H9 (cell line): ENCODE measurements at regions not wholly inside any gene's neighbourhood (a gene's known extent, or its start where the extent isn't known, plus 50 kb on each side); places are given as distances from the start of the nearest gene placed in this dataset.

Source experiments
- DNase-seq: peaks from one replicate; pipeline ENCODE4 v3.0.0-alpha.2; 2017
- H2AFZ ChIP-seq: one replicate; pipeline ENCODE4 v1.6.1; 2013; ENCODE audit warnings: mild to moderate bottlenecking, low read length, control low read depth, moderate library complexity
- H2AK5ac ChIP-seq: 2 replicates; pipeline ENCODE4 v1.6.1; 2013; ENCODE audit warnings: low read length, control low read depth, mixed read lengths; ENCODE audit not compliant: insufficient read length
- H2BK120ac ChIP-seq: one replicate; pipeline ENCODE4 v1.6.1; 2013; ENCODE audit warnings: low read depth, mild to moderate bottlenecking, low read length, control low read depth, inconsistent platforms; ENCODE audit not compliant: poor library complexity, severe bottlenecking
- H2BK12ac ChIP-seq: 2 replicates; pipeline ENCODE4 v1.6.1; 2013; ENCODE audit warnings: low read length, control low read depth, mixed read lengths, low read depth; ENCODE audit not compliant: insufficient read length
- H2BK15ac ChIP-seq: 2 replicates; pipeline ENCODE4 v1.6.1; 2013; ENCODE audit warnings: low read depth, low read length, control low read depth
- H2BK20ac ChIP-seq: one replicate; pipeline ENCODE4 v1.6.1; 2013; ENCODE audit warnings: low read depth, mild to moderate bottlenecking, low read length, control low read depth, inconsistent platforms; ENCODE audit not compliant: poor library complexity, severe bottlenecking
- H2BK5ac ChIP-seq: 2 replicates; pipeline ENCODE4 v1.6.1; 2013; ENCODE audit warnings: low read length, control low read depth, mixed read lengths; ENCODE audit not compliant: insufficient read length
- H3K14ac ChIP-seq: 2 replicates; pipeline ENCODE4 v1.6.1; 2013; ENCODE audit warnings: low read length, control low read depth; ENCODE audit not compliant: insufficient read depth
- H3K18ac ChIP-seq: 2 replicates; pipeline ENCODE4 v1.6.1; 2013; ENCODE audit warnings: low read depth, mild to moderate bottlenecking, mixed read lengths, low read length, control low read depth; ENCODE audit not compliant: insufficient read length
- H3K23ac ChIP-seq: 2 replicates; pipeline ENCODE4 v1.6.1; 2013; ENCODE audit warnings: low read length, control low read depth, mixed read lengths, low read depth; ENCODE audit not compliant: insufficient read length
- H3K23me2 ChIP-seq: 2 replicates; pipeline ENCODE4 v1.6.1; 2013; ENCODE audit warnings: low read depth, mild to moderate bottlenecking, mixed read lengths, low read length, control low read depth; ENCODE audit not compliant: insufficient read length, poor library complexity, severe bottlenecking
- H3K27ac ChIP-seq: 2 replicates; pipeline ENCODE4 v1.5.1; 2013; ENCODE audit warnings: low read length, control low read depth, mixed read lengths, low read depth; ENCODE audit not compliant: insufficient read length
- H3K27me3 ChIP-seq: 2 replicates; pipeline ENCODE4 v1.6.1; 2013; ENCODE audit warnings: low read length, control low read depth, inconsistent platforms; ENCODE audit not compliant: insufficient read depth
- H3K4ac ChIP-seq: 2 replicates; pipeline ENCODE4 v1.6.1; 2013; ENCODE audit warnings: low read depth, mild to moderate bottlenecking, control low read depth, inconsistent platforms, low read length, moderate library complexity
- H3K4me1 ChIP-seq: 2 replicates; pipeline ENCODE4 v1.6.1; 2013; ENCODE audit warnings: low read length, control low read depth, inconsistent platforms; ENCODE audit not compliant: insufficient read depth
- H3K4me2 ChIP-seq: 2 replicates; pipeline ENCODE4 v1.6.1; 2013; ENCODE audit warnings: low read length, control low read depth, mixed read lengths; ENCODE audit not compliant: insufficient read length, insufficient read depth
- H3K56ac ChIP-seq: 2 replicates; pipeline ENCODE4 v1.6.1; 2013; ENCODE audit warnings: low read depth, mild to moderate bottlenecking, mixed read lengths, low read length, control low read depth; ENCODE audit not compliant: insufficient read length
- H3K79me1 ChIP-seq: 2 replicates; pipeline ENCODE4 v1.6.1; 2013; ENCODE audit warnings: low read depth, mild to moderate bottlenecking, moderate library complexity, low read length, control low read depth, inconsistent platforms; ENCODE audit not compliant: insufficient read depth, poor library complexity, severe bottlenecking
- H3K79me2 ChIP-seq: 2 replicates; pipeline ENCODE4 v1.6.1; 2013; ENCODE audit warnings: low read length, control low read depth, inconsistent platforms; ENCODE audit not compliant: insufficient read depth
- H3K9ac ChIP-seq: 2 replicates; pipeline ENCODE4 v1.6.1; 2013; ENCODE audit warnings: low read length, control low read depth, mixed read lengths; ENCODE audit not compliant: insufficient read length; ENCODE audit errors: extremely low read depth
- H3K9me3 ChIP-seq: one replicate; pipeline ENCODE4 v1.6.1; 2013; ENCODE audit warnings: low read depth, low read length, inconsistent platforms; ENCODE audit not compliant: control insufficient read depth
- H3T11ph ChIP-seq: one replicate; pipeline ENCODE4 v1.6.1; 2013; ENCODE audit warnings: mild to moderate bottlenecking, low read length, control low read depth, inconsistent platforms
- H4K20me1 ChIP-seq: one replicate; pipeline ENCODE4 v1.6.1; 2013; ENCODE audit not compliant: control insufficient read depth, insufficient read length, insufficient read depth
- H4K5ac ChIP-seq: 2 replicates; pipeline ENCODE4 v1.6.1; 2013; ENCODE audit warnings: low read depth, mild to moderate bottlenecking, mixed read lengths, low read length, control low read depth; ENCODE audit not compliant: insufficient read length
- H4K8ac ChIP-seq: replicated peaks from 2 replicates; pipeline ENCODE4 v1.6.1; 2013; ENCODE audit warnings: low read length, control low read depth, mixed read lengths, low read depth; ENCODE audit not compliant: insufficient read length
- H4K91ac ChIP-seq: 2 replicates; pipeline ENCODE4 v1.6.1; 2013; ENCODE audit warnings: low read depth, mild to moderate bottlenecking, moderate library complexity, mixed read lengths, low read length, control low read depth; ENCODE audit not compliant: insufficient read length
- H3K27ac Mint-ChIP-seq, 3 experiments: 2 replicates in 2 of 3; 3 replicates in 1 of 3; pipeline ENCODE4 v1.8.0; 2020 to 2021; ENCODE audit warnings: mixed read lengths in 3 of 3, mild to moderate bottlenecking in 1 of 3, moderate library complexity in 1 of 3
- H3K27me3 Mint-ChIP-seq: 2 replicates; pipeline ENCODE4 v1.8.0; 2021; ENCODE audit warnings: low read depth, mild to moderate bottlenecking, moderate library complexity, mixed read lengths
- H3K36me3 Mint-ChIP-seq, 3 experiments: 2 replicates in 2 of 3; 3 replicates in 1 of 3; pipeline ENCODE4 v1.8.0; 2020 to 2021; ENCODE audit warnings: low read depth in 3 of 3, mixed read lengths in 3 of 3; ENCODE audit not compliant: insufficient read depth in 1 of 3
- H3K4me1 Mint-ChIP-seq, 2 experiments: 2 replicates each; pipeline ENCODE4 v1.8.0; 2020; ENCODE audit warnings: mixed read lengths in 2 of 2
- H3K4me3 Mint-ChIP-seq, 2 experiments: 2 replicates in 1 of 2; 3 replicates in 1 of 2; pipeline ENCODE4 v1.8.0; 2020 to 2021; ENCODE audit warnings: mild to moderate bottlenecking in 2 of 2, mixed read lengths in 2 of 2, moderate library complexity in 1 of 2
- H3K9me3 Mint-ChIP-seq, 2 experiments: 2 replicates in 1 of 2; 3 replicates in 1 of 2; pipeline ENCODE4 v1.8.0; 2020; ENCODE audit warnings: mild to moderate bottlenecking in 2 of 2, mixed read lengths in 2 of 2, moderate library complexity in 1 of 2
- WGBS: extraction: QIAGEN DNeasy Blood & Tissue Kit; methylation state at CpG from one replicate; pipeline ENCODE4 v1.1.7; 2013; ENCODE audit warnings: missing lambda C conversion rate, low lambda C conversion rate, mixed read lengths; ENCODE audit not compliant: insufficient read length; ENCODE audit errors: extremely low coverage; 5-methylcytosine and 5-hydroxymethylcytosine counted together
- TF ChIP-seq, protein P1 (sequence below): fragments of 200-600 bp; sonication (generic); conservative IDR thresholded peaks from 3 replicates; pipeline ENCODE4 v1.8.0; 2021; ENCODE audit warnings: antibody characterized with exemption, mild to moderate bottlenecking

DNA sequence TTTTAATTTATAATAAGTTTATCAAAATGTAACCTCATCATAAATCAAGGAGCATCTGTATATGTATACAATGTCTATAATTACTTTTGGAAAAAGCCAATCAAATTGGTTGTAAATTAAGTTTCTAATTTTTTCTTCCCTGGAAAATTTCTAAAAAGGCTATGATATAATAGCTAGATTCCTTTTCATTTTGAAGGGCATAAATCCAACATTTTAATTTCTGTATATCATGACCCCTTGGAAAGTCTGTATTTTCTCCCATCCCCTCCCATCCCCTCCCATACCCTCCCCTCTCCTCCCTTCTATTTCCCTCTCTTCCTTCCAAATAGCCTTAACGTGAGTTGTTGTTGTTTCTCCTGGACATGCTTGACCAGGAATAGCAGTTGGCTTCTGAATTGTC lies 247.1 kb upstream of the FSTL5 start:
- Mint-ChIP-seq H3K27me3 (no peaks in the 10 kb centered on the region), H3K4me1 (no peaks in the 10 kb centered on the region), H3K27ac (no peak overlapping the region), H3K9me3 (no peaks in the 10 kb centered on the region; a peak in 2 of 5 replicates), H3K4me3 (no peak overlapping the region), H3K36me3 (no peaks in the 10 kb centered on the region)
- no peaks in the 10 kb centered on the region for H3K4me1 ChIP-seq
- no peaks in the 10 kb centered on the region for H3K79me1 ChIP-seq
- DNase-seq: no peak
- H3T11ph ChIP-seq: no peak overlapping the region
- H2BK15ac ChIP-seq: no peak overlapping the region
- H3K9ac ChIP-seq: no peak overlapping the region
- no peaks in the 10 kb centered on the region for H3K9me3 ChIP-seq
- no peaks in the 10 kb centered on the region for H3K27me3 ChIP-seq
- H4K8ac ChIP-seq: no peak overlapping the region
- TF ChIP-seq, protein P1, sequence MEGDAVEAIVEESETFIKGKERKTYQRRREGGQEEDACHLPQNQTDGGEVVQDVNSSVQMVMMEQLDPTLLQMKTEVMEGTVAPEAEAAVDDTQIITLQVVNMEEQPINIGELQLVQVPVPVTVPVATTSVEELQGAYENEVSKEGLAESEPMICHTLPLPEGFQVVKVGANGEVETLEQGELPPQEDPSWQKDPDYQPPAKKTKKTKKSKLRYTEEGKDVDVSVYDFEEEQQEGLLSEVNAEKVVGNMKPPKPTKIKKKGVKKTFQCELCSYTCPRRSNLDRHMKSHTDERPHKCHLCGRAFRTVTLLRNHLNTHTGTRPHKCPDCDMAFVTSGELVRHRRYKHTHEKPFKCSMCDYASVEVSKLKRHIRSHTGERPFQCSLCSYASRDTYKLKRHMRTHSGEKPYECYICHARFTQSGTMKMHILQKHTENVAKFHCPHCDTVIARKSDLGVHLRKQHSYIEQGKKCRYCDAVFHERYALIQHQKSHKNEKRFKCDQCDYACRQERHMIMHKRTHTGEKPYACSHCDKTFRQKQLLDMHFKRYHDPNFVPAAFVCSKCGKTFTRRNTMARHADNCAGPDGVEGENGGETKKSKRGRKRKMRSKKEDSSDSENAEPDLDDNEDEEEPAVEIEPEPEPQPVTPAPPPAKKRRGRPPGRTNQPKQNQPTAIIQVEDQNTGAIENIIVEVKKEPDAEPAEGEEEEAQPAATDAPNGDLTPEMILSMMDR: no peak
- H4K91ac ChIP-seq: no peak overlapping the region
- no peak overlapping the region for H3K27ac ChIP-seq
- no peaks in the 10 kb centered on the region for H4K20me1 ChIP-seq
- H3K56ac ChIP-seq: no peak overlapping the region
- H3K23ac ChIP-seq: no peak overlapping the region
- H3K14ac ChIP-seq: no peak overlapping the region
- H2BK12ac ChIP-seq: no peak overlapping the region
- H3K4ac ChIP-seq: no peak overlapping the region
- H3K79me2 ChIP-seq: no peaks in the 10 kb centered on the region
- no peak overlapping the region for H2AK5ac ChIP-seq
- no peaks in the 10 kb centered on the region for H3K23me2 ChIP-seq
- no peak overlapping the region for H2BK20ac ChIP-seq
- H2BK120ac ChIP-seq: no peak overlapping the region
- H2BK5ac ChIP-seq: no peak overlapping the region
- H3K4me2 ChIP-seq: no peak overlapping the region
- H4K5ac ChIP-seq: no peak overlapping the region
- no peak overlapping the region for H3K18ac ChIP-seq
- H2AFZ ChIP-seq: no peak overlapping the region
- no CpG with 5 or more reads among the region's 1 CpG for WGBS
